Activated CD8-positive, alpha-beta memory T cell treated with anti-CD3 and anti-CD28 coated beads for 36 hours (primary cell): ENCODE measurements at regions not wholly inside any gene's neighbourhood (a gene's known extent, or its start where the extent isn't known, plus 50 kb on each side); places are given as distances from the start of the nearest gene placed in this dataset.
"Not testable (repeated sequence)": the region's sequence is repeated elsewhere in the genome, so short reads cannot be mapped to it uniquely, and the experiment has no call there.

Experiments used
- CTCF ChIA-PET: fragments of 350-600 bp; sonication (Branson Sonifier 250); formaldehyde crosslinking; loops from one replicate; lab custom pipeline; 2021; ENCODE audit warnings: antibody characterized with exemption; lab: Charles Lee
- POLR2A ChIA-PET: fragments of 350-600 bp; sonication (Branson Sonifier 250); formaldehyde crosslinking; loops from one replicate; lab custom pipeline; 2021; ENCODE audit warnings: antibody characterized with exemption; lab: Charles Lee

DNA sequence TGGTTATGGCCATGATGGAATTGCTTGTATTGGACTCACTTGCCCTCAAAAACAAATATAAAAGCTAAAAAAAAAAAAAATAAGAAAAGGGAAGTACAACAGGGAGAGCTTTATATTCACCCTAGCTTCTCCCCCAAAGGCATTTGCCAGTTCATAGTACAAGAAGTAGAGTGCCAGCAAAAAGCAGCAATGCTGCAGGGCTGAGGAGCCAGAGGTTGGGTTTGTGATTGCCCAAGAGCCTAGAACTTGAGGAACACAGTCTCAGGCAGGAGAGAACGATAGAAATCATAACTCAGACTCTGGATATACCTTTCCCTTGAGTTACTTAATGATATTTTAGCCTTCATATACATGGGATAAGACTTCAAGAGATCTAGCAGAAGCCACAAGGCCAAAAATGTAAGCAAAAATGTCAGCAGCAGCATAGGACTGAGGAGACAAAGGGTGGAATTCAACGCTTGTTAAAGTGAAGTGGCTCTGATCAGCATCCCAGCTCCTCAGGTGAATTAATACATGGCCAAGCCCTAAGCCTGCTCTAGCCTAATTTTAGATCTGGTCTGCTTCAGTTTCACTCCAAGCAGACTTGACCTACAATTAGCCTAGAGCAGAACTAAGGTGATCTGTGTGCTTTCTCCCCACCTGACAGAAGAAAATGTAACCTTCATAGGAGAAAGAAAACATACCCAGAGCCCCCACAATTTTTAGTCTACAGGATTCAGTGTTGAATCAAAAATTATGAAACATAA lies 172.8 kb upstream of the PLGLB1 start:
- CTCF ChIA-PET, POLR2A ChIA-PET: not testable (repeated sequence)

DNA sequence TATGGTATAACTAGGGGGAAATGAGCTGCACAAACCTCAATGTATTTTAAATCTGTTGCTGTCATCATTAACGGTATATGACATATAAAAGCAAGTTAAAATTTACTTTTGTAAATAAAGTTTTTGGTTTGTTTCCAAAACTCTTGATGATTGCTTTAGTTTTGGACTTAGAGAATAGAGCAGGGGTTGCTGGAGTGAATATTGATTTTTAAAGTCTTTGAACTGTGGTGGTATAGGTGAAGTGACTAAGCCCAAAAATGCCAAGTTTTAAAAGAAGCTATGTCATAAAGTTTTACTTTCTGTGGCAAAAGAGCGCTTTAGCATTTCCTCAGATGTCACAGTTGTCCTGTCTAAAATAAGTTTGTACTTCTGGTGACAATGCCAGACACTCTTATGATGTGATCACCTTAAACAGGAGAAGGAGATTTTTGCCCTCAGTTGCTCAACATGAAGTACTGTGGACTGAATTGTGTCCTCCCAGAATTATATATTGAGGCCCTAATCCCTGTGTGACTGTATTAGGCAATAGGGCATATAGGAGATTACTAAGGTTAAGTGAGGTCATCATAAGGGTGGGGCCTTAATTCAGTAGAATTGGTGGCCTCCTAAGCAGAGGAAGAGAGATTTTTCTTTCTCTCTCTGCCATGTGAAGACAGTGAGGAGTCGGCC lies 175.2 kb upstream of the PLGLB1 start:
- POLR2A ChIA-PET, CTCF ChIA-PET: not testable (repeated sequence)

DNA sequence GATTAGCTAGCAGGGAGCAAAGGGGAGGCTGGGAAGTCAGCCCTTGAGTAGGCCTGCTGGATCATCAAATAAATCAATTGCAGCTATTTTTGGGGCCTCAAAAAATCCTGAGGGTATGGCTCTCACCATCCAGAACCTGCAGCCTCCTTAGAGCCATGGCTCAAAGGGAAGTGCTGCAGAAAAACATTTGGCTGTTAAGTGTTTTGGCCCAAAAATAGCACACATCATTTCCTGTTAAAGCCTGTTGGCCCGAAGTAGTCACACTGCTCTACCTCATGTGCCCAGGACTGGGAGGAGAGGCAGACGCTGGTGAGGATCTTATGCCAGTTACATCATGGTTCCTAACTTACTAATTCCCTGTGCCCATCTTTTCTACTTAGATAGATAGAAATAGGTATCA lies 176.8 kb upstream of the PLGLB1 start:
- POLR2A ChIA-PET, CTCF ChIA-PET: not testable (repeated sequence)

DNA sequence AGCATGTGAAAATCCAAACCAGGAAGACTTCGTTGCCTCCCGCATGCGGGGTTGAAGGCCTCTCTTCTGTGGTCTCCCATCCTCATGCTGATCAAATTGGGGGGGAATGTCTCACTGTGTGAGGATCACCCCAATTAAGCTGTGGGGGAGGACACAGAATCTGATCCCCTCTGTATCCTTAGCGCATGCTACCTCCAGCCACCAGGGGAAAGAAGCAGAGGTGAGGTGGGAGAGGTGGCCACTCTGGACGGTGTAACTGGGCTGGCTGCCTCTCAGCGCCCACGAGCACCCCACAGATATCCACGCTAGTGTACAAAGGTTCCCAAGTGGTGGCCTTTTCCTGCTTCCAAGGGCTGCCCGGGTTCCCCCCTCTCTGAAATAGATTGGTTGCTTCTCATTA lies 177.6 kb upstream of the PLGLB1 start:
- CTCF ChIA-PET, POLR2A ChIA-PET: not testable (repeated sequence)

DNA sequence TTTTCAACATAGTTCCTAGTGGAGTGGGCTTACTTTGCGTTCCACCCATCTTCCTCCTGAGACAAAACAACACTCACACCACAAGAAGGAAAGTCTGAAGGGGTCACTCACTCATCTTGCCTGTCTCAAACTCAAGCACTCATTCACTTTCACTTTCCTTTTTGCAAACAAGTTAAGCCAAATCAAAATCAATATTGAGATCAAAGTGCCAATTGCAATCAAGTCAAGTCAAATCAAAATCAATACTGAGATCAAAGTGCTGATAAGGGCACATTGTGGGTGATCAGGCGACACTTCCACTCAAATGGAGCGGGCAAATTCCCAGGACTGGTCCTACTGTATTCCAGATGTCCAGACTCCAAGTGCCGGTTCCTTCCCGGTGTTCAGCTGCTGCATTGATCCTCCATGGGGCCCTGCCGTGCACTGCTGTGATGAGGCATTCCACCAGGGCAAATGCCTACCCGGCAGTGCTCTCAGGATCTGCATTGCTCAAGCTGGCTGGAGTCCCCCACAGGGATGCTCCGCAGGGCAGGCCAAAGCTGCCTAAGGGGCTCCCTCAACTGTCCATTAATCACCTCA lies 183.0 kb upstream of the PLGLB1 start:
- POLR2A ChIA-PET, CTCF ChIA-PET: not testable (repeated sequence)

DNA sequence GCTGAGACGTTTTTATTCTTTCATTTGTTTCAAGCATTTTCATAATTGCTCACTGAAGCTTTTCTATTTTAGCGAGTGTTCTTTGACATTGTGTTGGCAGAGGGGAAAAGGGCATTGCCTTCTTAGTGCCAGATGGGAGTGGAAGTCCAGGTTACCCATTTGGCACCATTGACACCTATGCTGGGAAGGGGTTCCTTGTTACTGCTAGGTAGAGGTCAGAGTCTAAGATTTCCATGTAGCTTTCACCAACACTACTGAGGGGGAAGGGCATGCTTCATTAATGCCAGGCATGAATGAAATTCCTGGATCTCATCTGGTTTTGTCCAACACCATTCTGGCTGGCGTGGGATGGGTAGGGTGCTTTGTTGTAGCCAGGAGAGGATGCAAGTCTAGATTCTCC lies 191.3 kb upstream of the PLGLB1 start:
- CTCF ChIA-PET, POLR2A ChIA-PET: not testable (repeated sequence)

DNA sequence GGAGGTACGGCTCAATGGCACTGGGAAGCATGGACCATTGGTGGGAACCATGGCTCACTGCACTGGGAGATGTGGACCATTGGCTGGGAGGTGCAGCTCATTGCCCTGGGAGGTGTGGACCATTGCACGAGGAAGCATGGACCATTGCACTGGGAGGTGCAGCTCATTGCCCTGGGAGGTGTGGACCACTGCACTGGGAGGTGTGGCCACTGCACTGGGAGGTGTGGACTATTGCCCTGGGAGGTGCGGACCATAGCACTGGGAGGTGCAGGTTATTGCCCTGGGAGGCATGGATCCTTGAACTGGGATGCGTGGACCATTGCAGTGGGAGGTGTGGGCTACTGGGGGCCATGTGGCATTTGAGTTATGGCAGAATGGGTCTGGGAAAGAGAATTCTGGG lies 195.4 kb upstream of the PLGLB1 start:
- POLR2A ChIA-PET, CTCF ChIA-PET: not testable (repeated sequence)

DNA sequence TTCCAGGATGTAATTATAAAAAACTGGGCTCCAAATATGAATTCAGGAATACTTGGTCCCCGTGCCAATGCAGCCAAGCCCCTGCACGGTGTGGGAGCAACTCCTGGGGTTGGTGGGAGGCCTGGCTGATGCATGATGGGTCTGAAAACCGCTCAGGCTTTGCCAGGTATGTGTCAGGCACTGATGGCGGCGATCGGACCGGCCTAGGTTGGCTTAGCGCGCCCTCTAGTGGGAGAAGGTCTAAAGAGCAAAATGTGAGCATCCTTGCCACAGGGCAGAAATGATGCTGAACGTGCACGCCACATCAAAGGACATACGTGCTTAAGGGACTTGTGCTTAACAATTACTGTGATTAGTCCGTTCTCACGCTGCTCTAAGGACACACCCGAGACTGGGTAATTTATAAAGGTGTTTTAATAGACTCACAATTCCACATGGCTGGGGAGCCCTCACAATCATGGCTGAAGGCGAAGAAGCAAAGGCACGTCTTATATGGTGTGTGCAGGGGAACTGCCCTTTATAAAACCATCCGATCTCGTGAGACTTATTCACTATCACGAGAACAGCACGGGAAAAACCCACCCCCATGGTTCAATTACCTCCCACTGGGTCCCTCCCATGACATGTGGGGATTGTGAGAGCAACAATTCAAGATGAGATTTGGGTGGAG lies 196.2 kb upstream of the PLGLB1 start:
- POLR2A ChIA-PET, CTCF ChIA-PET: not testable (repeated sequence)

DNA sequence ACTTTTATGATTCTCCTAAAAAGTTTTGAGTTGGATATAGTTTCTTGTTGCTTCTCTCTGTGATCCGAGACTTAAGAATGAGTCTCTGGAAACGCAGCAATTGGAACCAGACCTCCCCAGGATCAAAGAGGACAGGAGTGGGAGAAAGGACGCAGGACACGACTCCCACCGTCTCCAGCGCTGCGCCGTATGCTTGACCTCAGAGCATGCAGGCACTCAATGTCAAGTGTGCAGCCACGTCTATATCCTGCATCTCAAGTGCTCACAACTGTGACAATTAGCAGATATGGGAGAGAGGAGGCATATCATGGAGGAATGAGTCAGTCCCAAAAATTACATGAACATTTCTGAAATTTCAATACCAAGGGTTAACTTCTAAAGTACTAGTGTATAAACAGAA lies 199.0 kb upstream of the PLGLB1 start:
- POLR2A ChIA-PET, CTCF ChIA-PET: not testable (repeated sequence)

DNA sequence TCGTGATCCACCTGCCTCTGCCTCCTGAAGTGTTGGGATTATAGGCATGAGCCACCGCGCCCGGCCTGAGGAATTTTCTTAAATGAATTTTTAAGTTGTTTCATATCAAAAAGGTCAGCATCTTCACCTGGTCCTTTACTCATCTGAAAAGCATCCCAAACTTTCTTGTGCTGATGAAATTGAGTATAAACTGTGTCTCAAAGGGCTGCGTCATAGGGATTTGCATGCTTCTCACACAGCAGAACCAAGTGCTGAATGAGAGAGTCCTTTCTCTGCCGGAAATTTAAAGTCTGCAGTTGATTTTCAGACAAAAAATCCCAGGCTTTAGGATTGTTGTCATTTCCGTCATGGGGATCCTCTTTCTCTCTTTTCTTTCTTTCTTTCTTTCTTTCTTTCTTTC lies 200.5 kb upstream of the PLGLB1 start:
- CTCF ChIA-PET, POLR2A ChIA-PET: not testable (repeated sequence)

DNA sequence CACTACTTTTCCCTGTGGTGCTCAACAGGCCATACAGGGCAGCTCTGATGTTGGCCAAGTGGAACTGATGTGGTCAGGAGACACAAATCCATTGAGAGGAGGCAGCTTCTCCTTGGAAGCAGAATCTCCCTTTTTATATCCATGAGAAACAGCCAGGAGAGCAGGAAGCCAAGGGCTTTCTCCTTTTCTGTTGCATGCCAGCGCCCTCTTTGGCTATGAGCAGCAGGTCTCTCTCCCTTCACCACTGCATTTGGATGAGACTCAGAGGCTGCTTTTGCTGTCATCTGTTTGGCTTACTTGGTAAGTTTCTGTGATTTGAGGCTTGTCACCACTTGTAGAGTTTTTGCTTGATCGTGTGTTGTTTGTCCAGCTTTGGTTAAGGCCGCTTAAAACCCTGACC lies 202.2 kb upstream of the PLGLB1 start:
- CTCF ChIA-PET, POLR2A ChIA-PET: not testable (repeated sequence)

DNA sequence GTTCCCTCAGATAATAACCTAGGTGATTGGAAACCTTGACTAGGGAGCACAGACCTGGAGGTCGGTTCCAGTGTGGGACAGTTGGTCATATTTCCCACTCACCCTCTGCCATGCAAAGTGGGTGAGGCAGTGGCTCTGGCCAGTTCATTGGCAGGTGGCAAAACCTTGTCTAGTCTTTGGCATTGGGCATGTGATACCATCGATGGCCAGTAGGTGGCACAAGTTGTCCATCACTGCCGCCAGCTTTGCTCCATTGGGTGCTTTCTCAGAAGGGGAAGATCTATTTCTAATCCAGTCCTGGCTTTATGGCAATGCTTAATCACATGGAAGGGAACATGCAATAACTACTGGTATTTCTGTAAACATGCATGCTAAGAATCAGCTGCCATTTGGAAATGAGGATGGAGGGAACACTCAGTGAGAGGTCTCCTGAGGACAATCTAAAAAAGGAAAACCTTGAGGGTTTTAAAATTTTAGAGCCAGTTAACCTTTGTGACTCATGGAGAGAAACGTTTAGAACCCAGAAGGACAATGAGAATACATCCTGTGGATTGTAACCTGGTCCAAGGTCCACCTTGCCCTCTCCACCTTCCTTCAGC lies 207.5 kb upstream of the PLGLB1 start:
- POLR2A ChIA-PET, CTCF ChIA-PET: not testable (repeated sequence)

DNA sequence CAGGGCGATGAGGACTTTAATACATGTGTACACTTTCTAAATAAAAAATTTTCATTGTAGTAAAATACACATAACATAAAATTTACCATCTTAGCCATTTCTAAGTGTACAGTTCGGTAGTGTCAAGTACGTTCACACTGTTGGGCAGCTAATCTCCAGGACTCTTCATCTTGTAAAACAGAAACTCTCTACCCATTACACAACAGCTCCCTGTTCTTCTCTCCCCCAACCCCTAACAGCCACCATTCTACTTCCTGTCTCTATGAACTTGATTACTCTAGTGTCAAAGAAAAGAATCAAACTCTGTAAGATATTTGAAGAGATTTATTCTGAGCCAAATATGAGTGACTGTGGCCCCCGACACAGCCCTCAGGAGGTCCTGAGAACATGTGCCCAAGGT lies 208.3 kb upstream of the PLGLB1 start:
- POLR2A ChIA-PET, CTCF ChIA-PET: not testable (repeated sequence)

DNA sequence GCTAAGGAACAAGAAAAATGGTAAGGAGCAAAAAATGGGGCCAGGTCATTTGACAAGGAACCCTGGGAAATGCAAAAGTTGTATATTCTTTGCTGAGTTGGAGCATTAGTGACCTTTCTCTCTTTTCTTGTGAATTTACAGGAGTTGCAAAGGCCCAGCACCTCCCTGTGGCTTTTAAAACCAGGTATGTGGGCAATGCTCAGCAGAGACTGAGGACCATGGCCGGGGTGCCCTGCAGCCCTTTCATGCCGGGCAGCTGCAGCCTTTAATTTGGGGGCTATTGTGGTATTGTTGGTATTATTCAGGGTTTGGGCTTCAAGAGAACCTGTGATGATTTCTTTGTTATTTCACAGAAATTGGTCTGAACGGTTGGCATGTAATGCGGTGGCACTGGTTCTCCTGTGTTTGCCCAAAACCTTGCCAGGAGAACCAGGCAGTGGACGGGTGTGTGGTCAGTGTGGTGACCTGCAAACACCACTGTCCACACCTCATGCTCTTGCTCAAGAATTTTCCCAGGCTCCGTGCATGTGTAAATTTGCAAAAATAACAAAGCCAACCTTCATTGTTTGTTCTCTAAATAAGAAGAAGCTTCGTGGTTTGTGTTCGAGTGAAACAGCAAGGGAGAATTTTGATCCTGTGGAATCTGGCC lies 213.8 kb upstream of the PLGLB1 start:
- CTCF ChIA-PET, POLR2A ChIA-PET: not testable (repeated sequence)

DNA sequence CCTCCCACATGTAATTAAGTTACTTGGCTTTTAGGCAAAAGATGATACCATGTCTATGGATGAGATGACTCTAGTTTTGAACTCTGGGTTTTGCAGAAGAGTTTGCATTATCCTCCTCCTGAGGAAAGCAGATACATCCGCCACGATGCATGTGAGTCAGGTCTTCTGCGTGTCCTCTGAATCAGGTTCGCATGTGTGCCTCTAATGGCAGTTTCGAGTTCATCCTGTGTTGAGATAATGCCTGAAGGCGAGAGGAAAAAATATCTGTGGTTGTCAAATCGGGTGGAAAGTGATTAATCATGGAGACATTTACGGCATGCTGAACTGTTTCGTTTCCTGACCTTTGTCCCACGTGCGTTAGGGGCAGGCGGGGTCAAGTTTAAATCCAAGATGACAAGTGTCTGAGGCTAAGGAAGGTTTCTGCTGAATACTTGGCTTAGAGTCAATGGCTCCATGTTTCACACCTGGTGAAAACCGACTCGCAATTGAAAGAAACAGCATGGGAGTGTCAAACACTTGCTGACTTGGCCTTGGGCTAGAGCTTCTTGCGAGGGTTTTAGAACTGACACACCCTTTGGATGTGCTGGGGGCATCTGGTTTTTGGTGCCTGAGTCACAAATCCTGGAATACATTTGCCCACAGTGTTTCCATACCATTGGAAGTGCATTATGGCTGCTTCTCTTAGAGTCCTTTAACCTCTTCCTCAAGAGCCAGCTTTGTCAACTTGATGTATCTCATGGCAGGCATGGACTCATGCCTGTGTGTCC lies 216.1 kb upstream of the PLGLB1 start:
- POLR2A ChIA-PET, CTCF ChIA-PET: not testable (repeated sequence)

DNA sequence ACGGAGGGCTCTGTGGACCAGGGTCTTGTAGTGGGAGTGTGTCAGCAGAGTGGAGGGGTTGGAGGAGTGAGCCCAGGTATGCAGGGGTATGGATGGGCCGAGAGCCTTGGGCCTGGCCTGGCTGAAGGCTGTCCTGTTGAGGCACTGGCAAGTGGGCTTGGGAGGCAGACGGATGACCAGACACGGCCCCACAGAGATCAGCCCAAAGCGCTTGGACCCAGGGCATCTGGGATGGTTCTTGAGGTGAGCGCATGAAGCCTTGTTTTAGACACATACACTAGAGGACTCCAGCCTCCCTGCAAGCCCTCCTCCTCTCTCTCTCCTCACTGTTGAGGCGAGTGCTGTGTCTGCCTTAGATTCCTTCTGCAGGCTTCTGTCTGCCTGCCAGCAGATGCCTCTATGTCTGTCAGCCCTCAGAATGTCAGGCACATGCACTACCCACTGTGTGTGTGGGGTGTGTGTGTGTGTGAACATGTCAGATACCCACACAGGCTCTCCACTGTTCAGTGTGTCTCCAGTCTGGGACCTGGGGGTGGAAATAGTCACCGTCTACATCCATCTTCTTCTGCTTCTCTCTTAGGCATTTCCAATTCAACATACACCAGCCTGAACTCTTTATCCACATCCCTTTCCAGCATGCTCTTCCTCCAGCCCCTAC lies 218.0 kb upstream of the PLGLB1 start:
- POLR2A ChIA-PET, CTCF ChIA-PET: not testable (repeated sequence)

DNA sequence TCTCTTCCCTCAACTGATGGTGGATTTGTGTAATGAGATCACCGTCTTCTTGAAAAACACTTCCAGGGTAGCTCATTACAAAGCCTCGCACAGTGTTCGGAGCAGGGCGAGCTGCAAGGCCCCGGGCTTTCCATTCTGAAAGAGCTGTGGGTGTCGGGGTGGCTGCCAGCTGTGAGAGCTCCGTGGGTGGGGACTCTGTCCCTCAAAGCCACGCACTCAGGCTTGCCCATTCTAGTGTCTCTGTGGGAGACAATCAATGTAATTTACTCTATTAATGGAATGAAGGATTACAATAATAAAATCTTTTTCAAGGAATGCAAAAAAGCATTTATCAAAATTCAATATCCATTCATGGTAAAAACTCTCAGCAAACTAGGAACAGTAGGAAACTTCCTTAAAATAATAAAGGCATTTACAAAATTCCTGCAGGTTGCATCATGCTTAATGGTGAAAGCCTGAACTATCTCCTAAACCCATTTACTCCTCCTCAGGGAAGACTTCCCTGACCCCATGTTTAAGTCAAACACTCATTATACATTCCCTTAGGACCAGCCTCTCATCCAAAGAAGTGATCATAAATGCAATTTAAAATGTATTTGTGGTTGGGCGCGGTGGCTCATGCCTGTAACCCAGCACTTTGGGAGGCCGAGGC lies 224.5 kb upstream of the PLGLB1 start:
- CTCF ChIA-PET, POLR2A ChIA-PET: not testable (repeated sequence)

DNA sequence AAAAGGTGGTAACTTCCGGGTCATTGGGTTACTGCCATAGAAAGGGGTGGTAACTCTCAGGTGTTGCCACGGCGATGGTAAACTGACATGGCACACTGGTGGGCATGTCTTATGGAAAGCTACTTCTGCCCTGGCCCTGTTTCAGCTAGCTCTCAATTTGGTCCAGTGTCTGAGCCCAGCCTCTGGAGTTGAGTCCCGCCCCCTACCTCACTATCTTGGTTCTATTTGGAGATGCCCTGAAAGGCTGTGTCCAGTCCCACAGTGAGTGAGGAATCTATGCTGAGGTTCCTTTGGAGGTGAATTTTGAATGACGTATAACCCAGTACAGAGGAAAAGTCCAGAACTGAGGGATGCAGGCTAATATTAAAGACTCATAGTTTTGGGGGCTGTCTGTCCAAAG lies 230.4 kb upstream of the PLGLB1 start:
- POLR2A ChIA-PET, CTCF ChIA-PET: not testable (repeated sequence)
